ENCODE measurements at regions not wholly inside any gene's neighbourhood (a gene's known extent, or its start where the extent isn't known, plus 50 kb on each side); places are given as distances from the start of the nearest gene placed in this dataset.

DNA sequence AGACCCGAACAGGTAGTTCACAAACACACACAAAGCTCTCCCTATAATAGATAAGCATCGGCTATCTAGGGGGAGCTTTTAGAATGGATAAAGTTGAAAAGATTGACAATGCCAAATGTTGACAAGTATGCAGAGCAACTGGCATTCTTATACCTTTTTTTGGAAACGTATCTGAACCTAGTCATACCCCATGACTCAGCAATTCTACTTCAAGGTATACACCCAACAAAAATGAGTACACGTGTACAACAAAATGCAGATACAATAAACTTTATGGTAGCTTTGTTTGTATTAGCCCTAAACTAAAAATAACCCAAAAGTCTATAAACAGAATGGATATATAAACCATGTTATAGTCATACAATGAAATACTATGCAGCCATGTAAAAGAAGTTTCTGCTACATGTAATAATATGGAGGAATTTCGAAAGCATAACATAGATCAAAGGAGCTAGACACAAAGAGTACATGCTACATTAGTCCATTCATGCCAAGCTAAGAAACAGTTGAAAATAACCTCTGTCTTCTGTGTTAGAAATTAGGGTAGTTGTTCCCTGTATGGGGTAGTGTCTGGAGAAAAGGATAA is 718.5 kb upstream of the ZNF608 start:
- intact Hi-C loops (cut with micrococcal nuclease), result no loop called here
- Histone ChIP-seq H3K27ac (replicated peaks) (no peak overlapping the region), H3K36me3 (no peaks in the 10 kb centered on the region)

DNA sequence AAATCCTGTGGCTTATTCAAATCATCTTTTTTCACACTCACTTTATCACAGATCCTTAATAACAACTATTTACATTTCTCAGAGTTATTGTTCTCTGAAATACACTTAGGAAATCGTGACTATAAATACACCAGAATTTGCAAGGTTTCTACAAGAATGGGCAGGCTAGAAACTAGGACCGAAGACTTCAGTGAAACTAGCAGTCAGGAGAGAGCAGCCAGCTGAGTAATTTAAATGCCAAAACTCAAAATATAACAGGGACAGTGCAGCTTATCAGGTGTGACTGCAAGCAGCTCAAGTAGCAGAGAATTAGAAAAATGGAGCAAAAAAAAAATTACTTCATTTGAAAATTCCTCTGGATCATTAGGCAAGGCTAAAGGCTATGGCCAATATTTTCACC is 719.3 kb upstream of the ZNF608 start:
- DNase-seq, result no peak
- no peaks in the 10 kb centered on the region for H3K36me3 ChIP-seq
- H3K9me3 ChIP-seq (replicated peaks), result no peaks in the 10 kb centered on the region
- no peak overlapping the region for H3K4me3 ChIP-seq
- TF ChIP-seq, protein P1, sequence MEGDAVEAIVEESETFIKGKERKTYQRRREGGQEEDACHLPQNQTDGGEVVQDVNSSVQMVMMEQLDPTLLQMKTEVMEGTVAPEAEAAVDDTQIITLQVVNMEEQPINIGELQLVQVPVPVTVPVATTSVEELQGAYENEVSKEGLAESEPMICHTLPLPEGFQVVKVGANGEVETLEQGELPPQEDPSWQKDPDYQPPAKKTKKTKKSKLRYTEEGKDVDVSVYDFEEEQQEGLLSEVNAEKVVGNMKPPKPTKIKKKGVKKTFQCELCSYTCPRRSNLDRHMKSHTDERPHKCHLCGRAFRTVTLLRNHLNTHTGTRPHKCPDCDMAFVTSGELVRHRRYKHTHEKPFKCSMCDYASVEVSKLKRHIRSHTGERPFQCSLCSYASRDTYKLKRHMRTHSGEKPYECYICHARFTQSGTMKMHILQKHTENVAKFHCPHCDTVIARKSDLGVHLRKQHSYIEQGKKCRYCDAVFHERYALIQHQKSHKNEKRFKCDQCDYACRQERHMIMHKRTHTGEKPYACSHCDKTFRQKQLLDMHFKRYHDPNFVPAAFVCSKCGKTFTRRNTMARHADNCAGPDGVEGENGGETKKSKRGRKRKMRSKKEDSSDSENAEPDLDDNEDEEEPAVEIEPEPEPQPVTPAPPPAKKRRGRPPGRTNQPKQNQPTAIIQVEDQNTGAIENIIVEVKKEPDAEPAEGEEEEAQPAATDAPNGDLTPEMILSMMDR (IDR thresholded peaks at IDR 0.05; ENCODE audit: borderline replicate concordance), result no peak
- H3K27ac ChIP-seq (replicated peaks), result no peak overlapping the region
- H3K27me3 ChIP-seq (ENCODE audit: low read depth), result no peaks in the 10 kb centered on the region
- intact Hi-C loops (cut with micrococcal nuclease), result no loop called here
- H3K4me1 ChIP-seq, result no peaks in the 10 kb centered on the region

More for the DNA sequence above, 718.5 kb upstream of the ZNF608 start:
- TF ChIP-seq, protein P1 (IDR thresholded peaks at IDR 0.05; ENCODE audit: borderline replicate concordance), result no peak
- no peak for DNase-seq
- Histone ChIP-seq H3K4me1 (no peaks in the 10 kb centered on the region), H3K4me3 (no peak overlapping the region), H3K27me3 (ENCODE audit: low read depth) (no peaks in the 10 kb centered on the region), H3K9me3 (replicated peaks) (no peaks in the 10 kb centered on the region)

DNA sequence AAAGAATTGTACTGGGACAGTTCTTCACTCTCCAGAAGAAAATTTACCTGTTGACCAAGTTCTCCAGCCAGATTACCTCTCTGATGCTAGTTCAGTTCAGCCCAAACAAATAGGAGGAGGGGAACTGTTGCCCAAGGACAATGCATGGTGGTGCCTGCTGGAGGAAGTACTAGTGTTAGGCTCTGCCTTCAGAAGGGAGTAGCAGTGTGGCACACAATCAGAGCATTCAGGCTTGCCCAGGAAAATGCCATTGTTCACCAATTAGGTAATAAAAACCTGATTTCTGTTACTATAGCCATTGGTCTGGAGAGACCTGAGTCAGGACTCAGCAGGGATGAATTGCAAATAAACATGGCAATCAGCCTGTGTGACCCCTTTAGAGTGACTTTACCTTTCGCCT is 720.8 kb upstream of the ZNF608 start:
- TF ChIP-seq, protein P1 (IDR thresholded peaks at IDR 0.05; ENCODE audit: borderline replicate concordance), result no peak
- intact Hi-C loops (cut with micrococcal nuclease), result no loop called here
- Histone ChIP-seq H3K9me3 (replicated peaks) (no peaks in the 10 kb centered on the region), H3K4me3 (no peak overlapping the region), H3K27ac (replicated peaks) (no peak overlapping the region), H3K4me1 (no peaks in the 10 kb centered on the region), H3K27me3 (ENCODE audit: low read depth) (no peaks in the 10 kb centered on the region), H3K36me3 (no peaks in the 10 kb centered on the region)
- no peak for DNase-seq

DNA sequence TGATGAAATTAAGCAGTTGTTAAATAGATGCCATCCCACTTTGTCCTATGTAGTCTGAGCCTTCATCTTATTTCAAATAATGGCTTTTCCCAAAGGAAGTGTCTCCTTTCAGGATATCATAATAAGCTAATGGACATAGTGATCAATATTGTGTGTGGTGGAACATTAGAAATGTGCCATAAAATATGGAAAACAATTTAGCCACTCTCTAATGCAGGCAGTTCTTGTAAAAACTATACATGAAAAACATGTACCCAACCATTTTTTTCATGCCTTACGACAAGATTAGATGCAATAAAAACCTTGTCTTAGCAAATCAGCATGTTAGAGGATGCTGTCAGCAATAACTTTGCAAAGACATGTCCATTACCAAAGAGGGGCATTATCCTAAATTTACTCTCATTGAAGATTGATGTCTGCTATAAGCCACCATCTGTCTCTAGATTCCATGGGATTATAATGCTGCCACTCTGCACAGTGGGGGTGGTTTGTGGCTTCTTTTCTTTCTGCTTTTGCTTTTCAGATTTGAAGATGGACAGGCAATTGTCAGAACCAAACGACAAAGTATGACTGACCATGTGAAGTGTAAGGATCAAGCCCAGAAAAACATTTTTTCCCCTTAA is 724.0 kb upstream of the ZNF608 start:
- H3K9me3 ChIP-seq (replicated peaks), result no peaks in the 10 kb centered on the region
- DNase-seq, result no peak
- H3K4me3 ChIP-seq, result no peak overlapping the region
- TF ChIP-seq, protein P1 (IDR thresholded peaks at IDR 0.05; ENCODE audit: borderline replicate concordance), result no peak
- H3K27me3 ChIP-seq (ENCODE audit: low read depth), result no peaks in the 10 kb centered on the region
- intact Hi-C loops (cut with micrococcal nuclease), result no loop called here
- H3K27ac ChIP-seq (replicated peaks), result no peak overlapping the region
- H3K36me3 ChIP-seq, result no peaks in the 10 kb centered on the region
- H3K4me1 ChIP-seq, result no peaks in the 10 kb centered on the region

DNA sequence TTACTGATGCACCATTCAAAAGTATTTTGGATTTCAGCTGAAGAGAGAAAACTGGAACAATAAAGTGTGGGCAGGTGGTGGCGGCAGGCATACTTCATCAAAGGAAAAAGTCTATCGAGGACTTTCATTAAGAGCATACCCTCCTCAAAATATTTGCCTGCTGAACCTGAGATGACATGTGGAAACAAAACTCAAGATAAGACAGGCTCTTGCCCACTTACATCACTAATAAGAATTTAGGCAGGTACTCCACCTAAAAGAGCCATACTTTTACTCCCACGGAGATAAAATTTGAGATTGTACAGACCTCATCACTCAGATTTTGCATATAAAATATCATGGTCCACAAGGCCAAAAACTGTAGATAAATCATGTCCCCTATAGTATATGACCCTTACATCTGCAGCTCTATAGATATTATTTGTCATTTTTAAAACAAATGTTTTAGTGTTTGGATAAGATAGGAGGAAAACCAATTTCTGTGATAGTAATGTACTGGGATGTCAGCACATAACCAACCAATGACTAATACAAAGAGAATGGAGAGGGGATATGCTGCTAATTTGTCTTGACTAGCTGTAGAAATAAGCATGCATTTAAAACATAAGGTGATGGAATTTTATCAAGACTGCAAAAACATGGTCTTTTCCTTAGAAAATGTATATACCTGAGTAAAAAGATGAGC is 730.6 kb upstream of the ZNF608 start:
- intact Hi-C loops (cut with micrococcal nuclease), result no loop called here
- TF ChIP-seq, protein P1 (IDR thresholded peaks at IDR 0.05; ENCODE audit: borderline replicate concordance), result no peak

More for the DNA sequence above, 730.6 kb upstream of the ZNF608 start:
- H3K9me3 ChIP-seq (replicated peaks), result no peaks in the 10 kb centered on the region
- H3K27ac ChIP-seq (replicated peaks), result no peak overlapping the region
- DNase-seq, result no peak
- no peak overlapping the region for H3K4me3 ChIP-seq
- no peaks in the 10 kb centered on the region for H3K4me1 ChIP-seq
- H3K27me3 ChIP-seq (ENCODE audit: low read depth), result no peaks in the 10 kb centered on the region
- H3K36me3 ChIP-seq, result no peaks in the 10 kb centered on the region

All from left ventricle myocardium inferior (tissue), 1 donor.